NCI-H2029 treated with DMSO at 0.1 percent for 48 hours (cell line): ENCODE measurements at regions not wholly inside any gene's neighbourhood (a gene's known extent, or its start where the extent isn't known, plus 50 kb on each side); places are given as distances from the start of the nearest gene placed in this dataset.

ENCODE experiments used
- DNase-seq: peaks from one replicate; lab custom pipeline; 2025; lab: John Stamatoyannopoulos, UW

GRCh38 chr16:66315210-66315825 lies 51.2 kb upstream of the CDH5 start:
- DNase-seq = peak; percentile 34

DNA sequence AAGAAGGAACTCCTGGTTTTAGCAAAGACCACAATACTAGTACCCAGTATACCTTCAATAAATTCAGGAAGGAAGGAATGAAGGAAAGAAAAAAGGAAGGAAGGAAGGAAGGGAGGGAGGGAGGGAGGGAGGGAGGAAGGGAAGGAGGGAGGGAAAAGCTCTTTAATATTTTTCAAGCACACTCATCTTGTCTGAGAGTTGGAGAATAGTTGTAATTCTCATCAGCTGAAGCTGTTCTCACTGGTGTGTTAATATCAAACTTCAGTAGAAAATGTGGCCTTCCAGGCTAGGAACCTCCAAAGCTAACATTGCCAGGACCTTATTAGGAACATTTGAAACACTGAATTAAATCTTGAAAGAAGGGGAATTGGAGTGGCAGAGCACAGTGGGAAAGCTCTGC lies 55.2 kb upstream of the CDH5 start:
- DNase-seq = no peak

- DNase-seq = no peak
Observed at GRCh38 chr16:66309215-66309807, 57.2 kb upstream of the CDH5 start.

- no peak for DNase-seq
Observed at GRCh38 chr16:66308096-66308495, 58.4 kb upstream of the CDH5 start.

GRCh38 chr16:66306366-66307150 lies 59.9 kb upstream of the CDH5 start:
- no peak for DNase-seq

DNA sequence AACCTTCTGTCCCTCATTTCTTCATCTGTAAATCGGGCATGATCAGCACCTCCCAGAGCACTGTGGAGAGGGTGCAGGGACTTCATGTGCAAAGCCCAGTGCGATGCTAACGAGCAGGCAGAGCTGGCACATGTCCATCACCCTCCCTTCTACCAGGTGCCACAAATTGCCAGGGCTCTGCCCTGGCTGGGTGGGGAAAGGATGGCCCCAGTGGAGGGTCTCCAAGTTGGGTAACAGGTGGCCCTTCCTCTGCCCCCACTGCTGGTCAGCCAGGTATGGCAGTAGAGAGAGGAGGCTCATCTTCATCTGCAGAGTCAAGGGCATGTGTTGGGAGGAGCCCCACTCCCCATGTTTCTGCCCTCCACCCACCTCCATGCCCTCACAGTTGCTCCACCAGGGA lies 61.5 kb upstream of the CDH5 start:
- DNase-seq = no peak

- DNase-seq = no peak
Observed at GRCh38 chr16:66304151-66304550, 62.3 kb upstream of the CDH5 start.

GRCh38 chr16:66300501-66300900 lies 66.0 kb upstream of the CDH5 start:
- no peak for DNase-seq

DNA sequence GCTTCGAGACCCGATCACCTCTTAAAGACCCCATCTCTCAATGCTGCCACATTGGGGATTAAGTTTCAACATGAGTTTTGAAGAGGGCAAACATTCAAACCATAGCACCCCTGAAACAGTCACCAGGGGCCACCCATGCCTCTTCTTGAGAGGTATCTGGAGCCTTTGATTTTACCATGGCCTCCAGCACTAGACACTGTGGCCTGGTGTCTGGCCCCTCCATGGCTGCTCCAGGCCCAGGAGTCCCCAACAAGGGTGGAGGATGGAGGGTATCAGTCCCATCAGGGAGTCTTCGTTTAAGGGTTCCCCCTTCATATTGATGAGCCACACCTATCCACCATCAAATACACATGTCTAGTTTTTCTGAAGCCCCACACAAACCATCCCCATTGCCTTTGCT lies 66.5 kb upstream of the CDH5 start:
- no peak for DNase-seq

DNA sequence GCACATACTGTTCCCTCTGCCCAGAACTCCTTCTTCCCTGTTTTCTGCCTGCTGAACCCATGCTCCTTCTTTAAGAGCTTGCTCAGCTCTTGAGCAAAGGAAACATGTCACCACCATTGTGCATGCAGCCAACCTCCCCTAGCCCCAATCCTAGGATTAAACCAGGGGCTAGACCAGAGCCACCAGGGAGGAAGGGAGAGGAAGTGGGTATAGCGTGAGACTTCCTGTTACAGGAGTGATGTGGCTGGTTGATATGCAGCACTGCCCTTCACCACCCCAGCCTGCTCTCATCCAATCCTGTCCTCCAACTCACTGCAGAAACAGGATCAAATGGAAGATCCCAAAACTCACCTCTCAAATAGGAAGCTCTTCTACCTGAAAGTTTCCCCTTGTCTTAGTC lies 67.1 kb upstream of the CDH5 start:
- DNase-seq = no peak

DNA sequence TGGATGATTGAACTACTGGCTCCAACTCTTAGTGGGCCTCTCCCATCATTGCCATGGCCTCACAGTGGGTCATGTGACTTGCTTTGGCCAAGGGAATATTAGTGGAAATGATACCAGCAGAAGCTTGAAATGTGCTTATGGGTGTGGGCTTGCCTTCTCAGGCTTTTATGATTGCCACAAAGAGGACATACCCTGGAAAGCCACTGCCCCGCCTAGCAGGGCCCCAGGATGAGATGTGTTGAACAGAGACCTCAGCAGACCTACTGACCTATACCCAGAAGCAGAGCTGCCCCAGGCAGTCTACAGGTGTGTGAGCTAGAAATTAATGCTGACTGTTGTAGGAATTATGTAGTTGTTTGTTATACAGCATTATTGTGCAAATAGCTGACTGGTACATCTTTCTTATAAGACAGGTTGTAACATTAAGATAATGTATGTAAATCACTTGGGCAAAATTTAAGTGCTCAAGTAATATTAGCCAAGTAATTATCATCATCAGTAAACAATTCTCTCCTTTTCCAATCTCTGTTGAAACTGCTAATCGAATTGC lies 67.8 kb upstream of the CDH5 start:
- DNase-seq = no peak

DNA sequence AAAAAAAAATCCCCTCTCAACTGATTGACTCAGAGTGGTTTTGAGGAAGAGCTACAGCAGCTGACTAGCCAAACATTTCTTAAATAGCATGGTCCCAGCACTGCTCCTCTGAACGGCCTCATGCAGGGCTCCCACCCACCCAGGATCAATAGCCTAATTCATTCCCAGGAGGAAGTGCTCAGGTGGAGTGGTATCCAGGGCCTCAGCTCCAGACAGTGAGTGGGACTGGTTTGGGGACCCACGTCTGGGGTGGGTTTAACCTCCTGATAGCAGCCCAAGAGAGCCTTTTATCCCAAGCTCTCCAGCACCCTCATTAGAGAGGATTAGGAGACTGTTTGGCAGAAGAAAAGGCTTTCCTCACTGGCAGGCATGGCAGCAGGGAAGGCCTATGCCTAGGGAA lies 68.5 kb upstream of the CDH5 start:
- no peak for DNase-seq

- no peak for DNase-seq
Observed at GRCh38 chr16:66296591-66296990, 69.9 kb upstream of the CDH5 start.

- DNase-seq = no peak
Observed at GRCh38 chr16:66295761-66296546, 70.5 kb upstream of the CDH5 start.

- DNase-seq = no peak
Observed at GRCh38 chr16:66295213-66295612, 71.3 kb upstream of the CDH5 start.

- DNase-seq = no peak
Observed at GRCh38 chr16:66294507-66294906, 72.0 kb upstream of the CDH5 start.

DNA sequence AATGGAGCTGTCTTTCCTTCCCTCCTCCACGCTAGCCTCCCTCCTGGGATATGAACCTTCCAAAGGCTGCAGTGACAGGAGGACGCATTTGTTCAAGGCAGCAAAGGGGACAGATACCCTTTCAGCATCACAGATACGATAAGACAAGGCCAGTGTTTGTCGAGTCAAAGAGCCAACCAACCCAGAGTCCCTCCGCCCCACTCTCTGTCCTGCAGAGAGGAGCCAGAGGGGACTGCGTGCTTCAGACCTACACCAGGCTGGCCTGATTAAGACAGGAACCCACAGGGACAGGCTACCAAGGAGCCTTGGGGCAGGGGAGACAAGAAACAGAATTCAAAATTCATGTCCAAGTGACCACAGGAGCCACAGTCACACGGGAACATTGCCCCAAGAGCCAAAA lies 72.6 kb upstream of the CDH5 start:
- DNase-seq = no peak

DNA sequence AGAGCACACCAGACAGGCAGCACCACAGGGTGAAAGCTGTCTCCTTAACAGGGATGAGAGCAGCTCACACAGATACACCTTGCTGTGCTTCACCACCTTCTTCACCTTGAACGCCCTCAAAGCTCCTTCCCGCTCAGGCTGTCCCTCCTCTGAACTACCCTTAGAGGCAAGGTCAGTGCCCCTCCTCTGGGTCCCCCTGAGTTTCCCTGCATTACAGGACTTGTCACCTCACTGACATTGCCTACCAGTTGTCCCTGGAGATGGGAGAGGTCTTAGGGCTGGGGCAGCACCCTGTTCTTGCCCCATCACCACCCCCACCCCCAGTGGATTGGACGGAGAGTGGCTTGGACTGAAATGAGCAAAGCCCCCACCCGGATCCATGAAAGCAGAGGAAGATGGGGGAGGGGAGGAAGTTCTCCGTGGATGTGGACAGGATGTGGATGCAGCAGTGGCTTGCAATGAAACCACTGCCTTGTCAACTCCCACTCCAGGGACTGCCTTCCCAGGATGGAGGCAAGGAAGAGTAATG lies 73.2 kb upstream of the CDH5 start:
- DNase-seq = no peak

- no peak for DNase-seq
Observed at GRCh38 chr16:66292241-66292935, 74.1 kb upstream of the CDH5 start.

DNA sequence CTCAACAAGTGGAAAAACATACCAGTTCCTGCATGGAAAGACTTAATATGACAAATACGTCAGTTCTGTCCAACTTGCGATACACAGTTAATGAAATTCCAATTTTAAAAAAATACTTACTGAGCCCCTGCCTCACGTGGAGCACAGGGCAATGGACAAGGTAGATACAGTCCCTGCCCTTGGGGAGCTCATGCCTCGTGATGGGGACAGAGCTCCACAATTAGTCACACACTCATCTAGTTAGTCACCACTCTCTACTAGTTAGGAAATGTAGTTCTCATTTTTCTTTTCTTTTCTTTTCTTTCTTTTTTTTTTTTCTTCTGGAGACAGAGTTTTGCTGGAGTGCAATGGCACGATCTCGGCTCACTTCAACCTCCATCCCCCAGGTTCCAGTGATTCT lies 74.7 kb upstream of the CDH5 start:
- DNase-seq = no peak

DNA sequence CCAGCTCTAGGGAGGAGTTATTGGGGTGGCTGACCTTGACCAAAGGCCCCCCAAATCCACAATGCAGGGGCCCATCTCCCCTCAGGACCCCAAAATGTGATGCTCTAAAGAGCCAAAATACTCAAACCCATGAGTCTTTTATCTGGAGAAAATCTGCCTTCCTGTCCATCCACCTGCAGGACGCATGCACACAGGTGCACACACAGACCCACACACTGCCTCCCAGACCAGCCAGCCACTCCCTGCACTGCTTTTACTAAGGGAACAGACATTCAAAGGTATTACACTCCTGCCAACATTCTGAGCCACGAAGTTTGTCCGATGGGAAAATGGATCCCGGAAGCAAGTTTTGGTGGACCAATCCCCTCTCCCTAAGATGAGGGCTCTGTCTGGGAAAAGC lies 76.1 kb upstream of the CDH5 start:
- DNase-seq = no peak

DNA sequence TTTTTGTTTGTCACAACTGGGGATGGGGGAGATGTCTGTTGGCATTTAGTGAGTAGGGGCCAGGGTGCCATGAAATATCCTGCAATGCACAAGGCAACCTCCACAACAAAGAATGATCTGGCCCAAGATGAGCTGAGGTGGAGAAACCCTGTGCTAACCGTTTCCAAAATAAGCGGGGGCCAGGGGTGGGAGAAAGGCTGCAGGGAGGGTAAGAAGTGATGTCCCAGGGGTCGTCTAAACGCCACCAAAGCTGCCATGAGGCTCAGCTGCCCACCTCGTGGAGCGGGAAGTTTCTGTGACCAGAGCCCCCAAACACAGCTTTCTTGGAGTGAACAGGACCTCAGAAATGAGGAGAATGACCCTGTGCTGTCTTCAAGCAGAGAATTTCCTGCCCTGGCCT lies 76.5 kb upstream of the CDH5 start:
- DNase-seq = no peak
